ENCODE measurements at regions not wholly inside any gene's neighbourhood (a gene's known extent, or its start where the extent isn't known, plus 50 kb on each side); places are given as distances from the start of the nearest gene placed in this dataset.

- TF ChIP-seq REST (IDR thresholded peaks at IDR 0.05; ENCODE audit: insufficient replicate concordance, low read depth), result no peak
- no peak for TF ChIP-seq SPI1 (IDR thresholded peaks at IDR 0.05; ENCODE audit: borderline replicate concordance, low read depth)
- TF ChIP-seq GABPA (IDR thresholded peaks at IDR 0.05; ENCODE audit: low read depth), result no peak
- TF ChIP-seq POLR2AphosphoS5 (IDR thresholded peaks at IDR 0.05; ENCODE audit: low read depth), result no peak
- no peak for TF ChIP-seq CTCF (IDR thresholded peaks at IDR 0.05; ENCODE audit: insufficient read depth, low read length)
- no peak for DNase-seq (ENCODE audit: low read depth in 1 of 2, low spot score in 1 of 2)
- H3K27ac ChIP-seq (replicated peaks), result no peak overlapping the region
- H3K27me3 ChIP-seq (ENCODE audit: insufficient read depth, poor library complexity, severe bottlenecking), result no peaks in the 10 kb centered on the region
- no peak overlapping the region for H3K4me3 ChIP-seq (replicated peaks; ENCODE audit: insufficient read depth, low read length)
Measured at GRCh38 chr15:60073466-60073840, 69.3 kb downstream of the FOXB1 start.

GRCh38 chr15:60074181-60074885 is 70.2 kb downstream of the FOXB1 start:
- Histone ChIP-seq H3K27me3 (ENCODE audit: insufficient read depth, poor library complexity, severe bottlenecking) (no peaks in the 10 kb centered on the region), H3K27ac (replicated peaks) (no peak overlapping the region), H3K4me3 (replicated peaks; ENCODE audit: insufficient read depth, low read length) (no peak overlapping the region)
- TF ChIP-seq REST (IDR thresholded peaks at IDR 0.05; ENCODE audit: insufficient replicate concordance, low read depth), result no peak
- TF ChIP-seq POLR2AphosphoS5 (IDR thresholded peaks at IDR 0.05; ENCODE audit: low read depth), result no peak
- no peak for TF ChIP-seq CTCF (IDR thresholded peaks at IDR 0.05; ENCODE audit: insufficient read depth, low read length)
- no peak for TF ChIP-seq GABPA (IDR thresholded peaks at IDR 0.05; ENCODE audit: low read depth)
- no peak for TF ChIP-seq SPI1 (IDR thresholded peaks at IDR 0.05; ENCODE audit: borderline replicate concordance, low read depth)
- DNase-seq (ENCODE audit: low read depth in 1 of 2, low spot score in 1 of 2), result no peak

DNA sequence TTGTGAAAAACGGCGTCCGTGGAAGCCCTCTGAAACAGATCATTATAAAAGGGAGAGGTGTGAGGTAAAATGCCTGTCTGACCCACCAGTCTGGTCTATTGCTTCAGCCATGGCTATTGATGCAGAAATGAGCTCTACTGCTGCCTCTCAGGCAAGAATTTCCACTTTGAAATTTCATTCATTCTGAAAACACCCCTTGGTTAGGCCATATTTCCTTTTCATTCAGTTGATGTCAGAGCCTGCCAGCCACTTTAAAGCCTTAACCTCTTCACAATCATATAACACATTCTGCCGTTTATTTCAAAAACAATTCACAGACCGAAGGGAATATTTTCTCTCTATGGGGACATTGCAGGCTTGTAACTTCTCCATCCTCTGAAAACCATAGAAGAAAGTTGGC is 71.9 kb downstream of the FOXB1 start:
- TF ChIP-seq REST (IDR thresholded peaks at IDR 0.05; ENCODE audit: insufficient replicate concordance, low read depth) (no peak), POLR2AphosphoS5 (IDR thresholded peaks at IDR 0.05; ENCODE audit: low read depth) (no peak), GABPA (IDR thresholded peaks at IDR 0.05; ENCODE audit: low read depth) (no peak), CTCF (IDR thresholded peaks at IDR 0.05; ENCODE audit: insufficient read depth, low read length) (no peak), SPI1 (IDR thresholded peaks at IDR 0.05; ENCODE audit: borderline replicate concordance, low read depth) (no peak)
- H3K4me3 ChIP-seq (replicated peaks; ENCODE audit: insufficient read depth, low read length), result no peak overlapping the region
- DNase-seq (ENCODE audit: low read depth in 1 of 2, low spot score in 1 of 2), result no peak
- no peaks in the 10 kb centered on the region for H3K27me3 ChIP-seq (ENCODE audit: insufficient read depth, poor library complexity, severe bottlenecking)
- H3K27ac ChIP-seq (replicated peaks), result no peak overlapping the region

All from HL-60 (cell line).